ENCODE measurements at regions not wholly inside any gene's neighbourhood (a gene's known extent, or its start where the extent isn't known, plus 50 kb on each side); places are given as distances from the start of the nearest gene placed in this dataset.
A peak's percentile ranks its signal among the peaks of the same experiment; 100 is the strongest.

GRCh38 chr11:104279587-104279986 lies 115.6 kb upstream of the PDGFD start:
- no peak overlapping the region for H2BK120ac ChIP-seq (ENCODE audit: low read depth, low read length)
- no peak overlapping the region for H2AFZ ChIP-seq (ENCODE audit: low read depth, low read length)
- H2BK15ac ChIP-seq (ENCODE audit: low read depth, poor library complexity, severe bottlenecking), result no peak overlapping the region
- no peak overlapping the region for H3K14ac ChIP-seq (ENCODE audit: low read length in 2 of 2)
- H3K27me3 ChIP-seq (ENCODE audit: control insufficient read depth in 1 of 2, insufficient read depth in 1 of 2, low read length in 2 of 2), result no peaks in the 10 kb centered on the region
- H3K4ac ChIP-seq (ENCODE audit: low read depth in 1 of 2, low read length in 2 of 2), result no peak overlapping the region
- H3K79me1 ChIP-seq (replicated peaks; ENCODE audit: low read length, poor library complexity, severe bottlenecking), result no peaks in the 10 kb centered on the region
- H3K9me3 ChIP-seq (ENCODE audit: control insufficient read depth, low read length), result no peaks in the 10 kb centered on the region
- no peak overlapping the region for H3K4me2 ChIP-seq (ENCODE audit: low read length, poor library complexity, severe bottlenecking)
- no peaks in the 10 kb centered on the region for H3K4me1 ChIP-seq (ENCODE audit: control insufficient read depth, insufficient read depth, low read depth, low read length)
- H2BK12ac ChIP-seq (ENCODE audit: low read length in 2 of 2), result no peak overlapping the region
- no peak overlapping the region for H4K8ac ChIP-seq (ENCODE audit: low read length)
- H3K27ac ChIP-seq (ENCODE audit: low read length, poor library complexity, severe bottlenecking), result no peak overlapping the region
- no peaks in the 10 kb centered on the region for H3K36me3 ChIP-seq (ENCODE audit: control insufficient read depth in 1 of 2, insufficient read depth in 2 of 2, low read depth in 1 of 2, low read length in 2 of 2)
- no peak overlapping the region for H4K91ac ChIP-seq (ENCODE audit: low read length)
- no peak for DNase-seq
- H3K4me3 ChIP-seq (ENCODE audit: insufficient read depth in 1 of 2, low read depth in 1 of 2, low read length in 2 of 2), result no peak overlapping the region
- no peak overlapping the region for H3K18ac ChIP-seq (ENCODE audit: low read depth in 1 of 2, low read length in 2 of 2)
- no peak overlapping the region for H2BK5ac ChIP-seq (ENCODE audit: low read depth, low read length, poor library complexity, severe bottlenecking)
- no peak overlapping the region for H2AK5ac ChIP-seq (ENCODE audit: low read length, severe bottlenecking)
- H3K9ac ChIP-seq (ENCODE audit: low read length), result no peak overlapping the region
- no peak overlapping the region for H3K23ac ChIP-seq (ENCODE audit: low read length in 2 of 2)

GRCh38 chr11:104275992-104276391 lies 112.0 kb upstream of the PDGFD start:
- H2AFZ ChIP-seq (ENCODE audit: low read depth, low read length), result no peak overlapping the region
- no peak overlapping the region for H2BK12ac ChIP-seq (ENCODE audit: low read length in 2 of 2)
- H3K4me3 ChIP-seq (ENCODE audit: insufficient read depth in 1 of 2, low read depth in 1 of 2, low read length in 2 of 2), result no peak overlapping the region
- H2BK15ac ChIP-seq (ENCODE audit: low read depth, poor library complexity, severe bottlenecking), result no peak overlapping the region
- no peaks in the 10 kb centered on the region for H3K36me3 ChIP-seq (ENCODE audit: control insufficient read depth in 1 of 2, insufficient read depth in 2 of 2, low read depth in 1 of 2, low read length in 2 of 2)
- no peak overlapping the region for H2BK5ac ChIP-seq (ENCODE audit: low read depth, low read length, poor library complexity, severe bottlenecking)
- WGBS, result 86% methylated on average over 1 of the region's 2 CpGs
- no peak overlapping the region for H4K8ac ChIP-seq (ENCODE audit: low read length)
- H3K79me1 ChIP-seq (replicated peaks; ENCODE audit: low read length, poor library complexity, severe bottlenecking), result no peaks in the 10 kb centered on the region
- no peaks in the 10 kb centered on the region for H3K4me1 ChIP-seq (ENCODE audit: control insufficient read depth, insufficient read depth, low read depth, low read length)
- H3K4me2 ChIP-seq (ENCODE audit: low read length, poor library complexity, severe bottlenecking), result no peak overlapping the region
- peak; percentile 27 for DNase-seq
- no peak overlapping the region for H3K18ac ChIP-seq (ENCODE audit: low read depth in 1 of 2, low read length in 2 of 2)
- H2AK5ac ChIP-seq (ENCODE audit: low read length, severe bottlenecking), result no peak overlapping the region
- H3K9me3 ChIP-seq (ENCODE audit: control insufficient read depth, low read length), result no peaks in the 10 kb centered on the region
- H3K27ac ChIP-seq (ENCODE audit: low read length, poor library complexity, severe bottlenecking), result no peak overlapping the region
- H4K91ac ChIP-seq (ENCODE audit: low read length), result no peak overlapping the region
- no peak overlapping the region for H3K14ac ChIP-seq (ENCODE audit: low read length in 2 of 2)
- no peak overlapping the region for H3K4ac ChIP-seq (ENCODE audit: low read depth in 1 of 2, low read length in 2 of 2)
- no peak overlapping the region for H3K9ac ChIP-seq (ENCODE audit: low read length)
- H3K23ac ChIP-seq (ENCODE audit: low read length in 2 of 2), result no peak overlapping the region
- H2BK120ac ChIP-seq (ENCODE audit: low read depth, low read length), result no peak overlapping the region
- H3K27me3 ChIP-seq (ENCODE audit: control insufficient read depth in 1 of 2, insufficient read depth in 1 of 2, low read length in 2 of 2), result no peaks in the 10 kb centered on the region

GRCh38 chr11:104260456-104260855 lies 96.5 kb upstream of the PDGFD start:
- H2BK5ac ChIP-seq (ENCODE audit: low read depth, low read length, poor library complexity, severe bottlenecking), result no peak overlapping the region
- no peak for DNase-seq
- no peaks in the 10 kb centered on the region for H3K4me1 ChIP-seq (ENCODE audit: control insufficient read depth, insufficient read depth, low read depth, low read length)
- no peak overlapping the region for H2BK12ac ChIP-seq (ENCODE audit: low read length in 2 of 2)
- H3K14ac ChIP-seq (ENCODE audit: low read length in 2 of 2), result no peak overlapping the region
- H3K4ac ChIP-seq (ENCODE audit: low read depth in 1 of 2, low read length in 2 of 2), result no peak overlapping the region
- no peak overlapping the region for H3K4me3 ChIP-seq (ENCODE audit: insufficient read depth in 1 of 2, low read depth in 1 of 2, low read length in 2 of 2)
- no peak overlapping the region for H2BK120ac ChIP-seq (ENCODE audit: low read depth, low read length)
- no peak overlapping the region for H3K27ac ChIP-seq (ENCODE audit: low read length, poor library complexity, severe bottlenecking)
- no peaks in the 10 kb centered on the region for H3K27me3 ChIP-seq (ENCODE audit: control insufficient read depth in 1 of 2, insufficient read depth in 1 of 2, low read length in 2 of 2)
- no peaks in the 10 kb centered on the region for H3K9me3 ChIP-seq (ENCODE audit: control insufficient read depth, low read length)
- no peak overlapping the region for H3K18ac ChIP-seq (ENCODE audit: low read depth in 1 of 2, low read length in 2 of 2)
- H2BK15ac ChIP-seq (ENCODE audit: low read depth, poor library complexity, severe bottlenecking), result no peak overlapping the region
- no CpG with 5 or more reads among the region's 2 CpGs for WGBS
- H3K4me2 ChIP-seq (ENCODE audit: low read length, poor library complexity, severe bottlenecking), result no peak overlapping the region
- H4K8ac ChIP-seq (ENCODE audit: low read length), result no peak overlapping the region
- no peak overlapping the region for H3K23ac ChIP-seq (ENCODE audit: low read length in 2 of 2)
- no peak overlapping the region for H2AFZ ChIP-seq (ENCODE audit: low read depth, low read length)
- H4K91ac ChIP-seq (ENCODE audit: low read length), result no peak overlapping the region
- no peak overlapping the region for H2AK5ac ChIP-seq (ENCODE audit: low read length, severe bottlenecking)
- H3K9ac ChIP-seq (ENCODE audit: low read length), result no peak overlapping the region
- no peaks in the 10 kb centered on the region for H3K79me1 ChIP-seq (replicated peaks; ENCODE audit: low read length, poor library complexity, severe bottlenecking)
- H3K36me3 ChIP-seq (ENCODE audit: control insufficient read depth in 1 of 2, insufficient read depth in 2 of 2, low read depth in 1 of 2, low read length in 2 of 2), result no peaks in the 10 kb centered on the region

- Histone ChIP-seq H3K27ac (ENCODE audit: low read length, poor library complexity, severe bottlenecking) (no peak overlapping the region), H2AFZ (ENCODE audit: low read depth, low read length) (no peak overlapping the region), H3K4ac (ENCODE audit: low read depth in 1 of 2, low read length in 2 of 2) (no peak overlapping the region), H3K9ac (ENCODE audit: low read length) (no peak overlapping the region), H2AK5ac (ENCODE audit: low read length, severe bottlenecking) (no peak overlapping the region), H3K23ac (ENCODE audit: low read length in 2 of 2) (no peak overlapping the region), H2BK12ac (ENCODE audit: low read length in 2 of 2) (no peak overlapping the region), H3K9me3 (ENCODE audit: control insufficient read depth, low read length) (no peaks in the 10 kb centered on the region), H3K4me1 (ENCODE audit: control insufficient read depth, insufficient read depth, low read depth, low read length) (no peaks in the 10 kb centered on the region), H4K91ac (ENCODE audit: low read length) (no peak overlapping the region), H2BK15ac (ENCODE audit: low read depth, poor library complexity, severe bottlenecking) (no peak overlapping the region), H3K36me3 (ENCODE audit: control insufficient read depth in 1 of 2, insufficient read depth in 2 of 2, low read depth in 1 of 2, low read length in 2 of 2) (no peaks in the 10 kb centered on the region), H4K8ac (ENCODE audit: low read length) (no peak overlapping the region), H2BK120ac (ENCODE audit: low read depth, low read length) (no peak overlapping the region), H3K18ac (ENCODE audit: low read depth in 1 of 2, low read length in 2 of 2) (no peak overlapping the region), H2BK5ac (ENCODE audit: low read depth, low read length, poor library complexity, severe bottlenecking) (no peak overlapping the region), H3K4me3 (ENCODE audit: insufficient read depth in 1 of 2, low read depth in 1 of 2, low read length in 2 of 2) (no peak overlapping the region), H3K4me2 (ENCODE audit: low read length, poor library complexity, severe bottlenecking) (no peak overlapping the region), H3K79me1 (replicated peaks; ENCODE audit: low read length, poor library complexity, severe bottlenecking) (no peaks in the 10 kb centered on the region), H3K14ac (ENCODE audit: low read length in 2 of 2) (no peak overlapping the region), H3K27me3 (ENCODE audit: control insufficient read depth in 1 of 2, insufficient read depth in 1 of 2, low read length in 2 of 2) (no peaks in the 10 kb centered on the region)
- DNase-seq, result no peak
- 83% methylated on average over 3 of the region's 4 CpGs for WGBS
Measured at GRCh38 chr11:104259121-104259610, 95.2 kb upstream of the PDGFD start.
